CD1c-positive myeloid dendritic cell (primary cell): ENCODE measurements at regions not wholly inside any gene's neighbourhood (a gene's known extent, or its start where the extent isn't known, plus 50 kb on each side); places are given as distances from the start of the nearest gene placed in this dataset.

Experiments used
- DNase-seq: peaks from one replicate; pipeline ENCODE4 v3.0.0-alpha.2; 2016; ENCODE audit errors: extremely low spot score

DNA sequence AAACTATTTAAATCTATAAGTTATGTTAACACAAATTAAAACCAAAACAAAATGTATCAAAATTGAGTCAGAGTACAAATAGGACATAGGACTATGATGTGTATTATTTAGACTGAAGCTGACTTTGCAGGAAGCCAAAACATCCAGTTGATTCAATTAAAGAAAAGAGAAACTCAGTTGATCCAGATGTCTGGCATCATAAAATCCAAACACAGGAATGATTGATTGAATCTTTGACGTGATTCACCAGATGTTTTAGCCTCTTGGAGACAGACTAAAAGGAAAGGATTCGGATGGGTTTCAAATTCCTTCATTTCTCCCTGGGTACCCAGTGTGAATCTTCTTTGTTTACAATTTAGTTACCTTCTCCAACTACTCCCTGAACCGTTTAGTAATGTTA lies 272.9 kb downstream of the IRS1 start:
- DNase-seq = no peak

DNA sequence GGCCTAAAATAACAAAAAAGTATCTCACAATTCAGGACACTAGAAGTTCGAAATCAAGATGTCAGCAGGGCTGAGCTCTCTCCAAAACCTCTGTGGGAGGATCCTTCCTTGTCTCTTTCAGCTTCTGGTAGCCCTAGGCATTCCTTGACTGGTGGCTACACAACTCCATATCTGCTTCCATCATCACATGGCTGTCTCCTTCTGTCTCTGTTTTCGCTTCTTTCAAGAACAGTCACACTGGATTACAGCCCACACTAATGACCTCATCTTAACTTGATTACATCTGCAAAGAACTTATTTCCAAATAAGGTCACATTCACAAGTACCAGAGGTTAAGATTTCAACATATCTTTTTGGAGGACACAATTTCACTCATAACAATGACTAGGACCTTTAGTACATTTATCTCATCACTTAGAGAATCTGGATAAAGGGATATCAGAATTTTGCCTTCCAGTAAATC lies 275.2 kb downstream of the IRS1 start:
- no peak for DNase-seq

DNA sequence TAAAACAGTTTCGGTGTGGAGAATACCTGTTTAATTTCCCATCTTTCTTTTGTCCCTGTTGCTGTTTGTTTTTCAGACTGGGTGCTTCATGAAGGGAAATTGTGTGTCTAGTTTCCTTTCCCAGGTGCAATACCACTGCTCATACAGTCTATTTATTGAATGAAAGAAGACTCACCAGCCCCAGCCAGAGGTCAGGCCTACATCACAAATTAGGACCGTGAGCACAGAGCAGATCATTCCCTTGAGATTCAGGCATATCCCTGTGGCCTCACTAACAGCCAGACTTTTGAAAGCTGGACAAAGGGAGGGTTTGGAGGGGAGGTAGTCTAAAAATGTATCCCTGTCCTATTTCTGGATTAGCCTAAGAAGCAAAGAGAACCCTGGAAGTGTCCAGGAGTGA lies 278.9 kb downstream of the IRS1 start:
- DNase-seq = no peak

DNA sequence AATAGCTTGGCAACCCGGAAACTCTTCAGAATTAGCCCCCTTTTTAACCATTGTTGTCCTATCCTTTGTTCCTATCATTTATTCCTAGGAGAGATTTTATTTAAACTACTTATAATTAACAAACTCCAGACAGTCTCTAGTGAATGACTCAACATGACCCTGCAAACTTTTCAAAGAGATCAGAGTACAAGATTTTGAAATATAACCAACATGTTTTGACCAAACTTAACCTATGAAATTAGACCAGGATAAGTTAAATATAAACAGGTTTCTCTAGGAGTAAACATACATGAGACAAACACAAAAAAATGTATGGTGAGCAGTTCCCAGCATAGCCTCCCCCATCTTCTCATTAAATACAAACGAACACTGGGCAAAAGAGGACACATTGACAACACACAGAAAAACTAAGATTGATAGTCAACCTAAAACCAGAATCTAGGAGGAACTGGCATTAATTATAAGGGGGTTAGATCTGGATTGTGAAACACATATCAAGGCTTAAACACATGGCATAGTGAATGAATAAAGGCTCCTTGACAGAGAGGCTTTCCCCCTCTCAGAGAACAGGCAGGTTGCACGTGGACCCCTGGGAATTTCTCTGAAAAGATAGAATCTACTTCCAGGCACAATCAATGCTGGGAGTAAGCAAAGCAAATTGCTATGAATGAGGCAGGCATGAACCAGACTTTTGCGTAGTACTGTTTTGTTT lies 284.1 kb downstream of the IRS1 start:
- DNase-seq = no peak

DNA sequence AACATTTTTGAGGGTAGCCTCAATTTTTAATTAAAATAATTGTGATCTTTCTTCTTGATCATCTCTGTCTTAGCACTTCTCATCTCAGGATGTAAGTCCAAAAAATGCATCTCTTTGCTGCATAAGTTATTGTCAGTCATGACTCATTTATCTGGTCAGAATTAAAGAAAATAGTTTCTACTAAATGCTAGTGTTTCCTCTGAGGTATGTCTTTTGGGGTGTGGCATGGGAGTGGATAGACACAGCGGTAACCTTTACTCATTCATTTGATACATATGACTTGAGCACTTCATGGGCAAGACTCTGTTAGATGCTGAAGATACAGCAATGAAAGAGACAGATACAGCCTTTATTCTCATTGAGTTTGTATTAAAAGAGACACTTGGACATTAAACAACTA lies 284.7 kb downstream of the IRS1 start:
- DNase-seq = no peak

DNA sequence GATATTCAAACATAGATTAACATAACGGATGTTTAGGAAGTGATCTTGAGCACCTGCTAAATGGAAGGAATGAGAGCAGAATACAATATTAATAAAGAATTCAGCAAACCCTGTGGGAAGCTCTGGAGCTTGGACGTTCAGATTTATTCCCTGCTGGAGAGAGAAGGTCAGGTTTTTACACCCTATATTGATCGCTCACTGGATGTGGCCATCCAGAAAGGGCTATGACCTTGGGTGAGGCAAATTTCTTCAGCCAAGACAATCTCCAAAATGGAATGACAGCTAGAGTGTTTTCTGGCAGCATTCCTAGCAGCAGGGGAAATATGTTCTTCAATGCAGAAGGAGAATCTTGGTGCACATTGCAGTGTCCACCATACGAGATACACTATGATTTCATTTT lies 288.3 kb downstream of the IRS1 start:
- no peak for DNase-seq

DNA sequence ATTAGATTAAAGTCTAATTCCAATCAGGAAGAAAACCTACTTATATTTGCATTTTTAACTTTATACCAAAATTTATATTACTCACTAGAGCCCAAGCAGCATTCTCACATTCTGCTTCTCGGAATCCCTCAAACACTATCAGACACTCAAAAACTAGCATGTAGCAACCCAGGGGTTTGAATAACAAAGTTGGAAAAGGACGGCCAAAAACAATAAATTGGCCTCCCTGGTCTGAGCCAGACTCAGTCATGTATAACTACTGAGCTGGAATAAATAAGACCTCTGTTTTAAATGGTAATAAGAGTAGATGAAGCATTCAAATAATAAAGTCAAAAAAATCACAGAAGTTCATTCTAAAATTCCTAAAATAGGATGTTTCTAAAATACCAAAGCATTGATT lies 290.9 kb downstream of the IRS1 start:
- no peak for DNase-seq

DNA sequence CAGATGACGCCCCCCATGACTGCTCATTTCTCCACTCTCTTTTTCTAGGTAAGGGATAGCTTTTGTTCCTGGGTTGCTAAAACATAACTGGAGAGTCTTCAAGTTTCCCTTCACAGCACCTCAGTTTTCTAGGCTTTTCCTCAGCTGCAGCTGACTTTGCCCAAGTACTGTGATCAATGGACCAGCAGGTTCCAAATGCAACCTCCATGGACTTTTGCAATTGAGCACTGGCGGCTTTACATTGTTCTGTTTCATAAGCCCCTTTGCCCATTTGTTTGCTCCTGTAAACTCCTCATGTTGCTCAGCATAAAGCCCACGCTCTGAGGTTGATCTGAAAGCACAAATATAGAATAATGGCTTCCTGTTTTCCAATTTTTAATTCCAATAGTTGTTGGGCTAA lies 291.6 kb downstream of the IRS1 start:
- no peak for DNase-seq

DNA sequence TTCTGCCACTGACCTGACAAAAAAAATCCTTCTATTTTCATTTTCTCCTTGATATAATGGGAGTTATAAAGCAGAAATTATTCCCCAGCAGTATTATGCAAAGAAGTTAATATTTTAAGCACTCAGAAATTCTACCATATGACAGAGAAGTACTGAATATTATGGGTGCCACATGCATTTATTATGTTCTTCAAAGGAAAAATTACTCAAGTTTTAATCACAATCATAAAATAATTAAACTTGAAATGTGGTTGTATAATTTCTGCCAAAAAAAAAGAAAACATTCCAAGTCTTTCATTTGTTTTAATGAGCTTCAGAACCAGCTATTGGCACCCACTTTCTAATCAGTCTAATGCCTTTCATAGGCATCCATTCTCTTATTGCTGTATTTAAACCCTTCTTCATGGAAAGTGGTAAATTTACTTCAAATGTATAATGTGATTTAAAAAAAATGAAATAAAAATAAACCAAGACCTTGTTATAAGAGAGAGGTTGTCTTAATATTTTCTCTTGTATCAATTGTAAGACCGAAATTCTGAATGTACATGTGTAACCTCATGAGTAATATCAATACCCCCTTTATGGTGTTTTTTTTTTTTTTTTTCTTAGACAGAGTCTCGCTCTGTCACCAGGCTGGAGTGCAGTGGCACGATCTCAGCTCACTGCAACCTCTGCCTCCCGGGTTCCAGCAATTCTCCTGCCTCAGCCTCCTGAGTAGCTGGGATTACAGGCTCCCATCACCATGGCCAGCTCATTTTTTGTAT lies 302.3 kb downstream of the IRS1 start:
- no peak for DNase-seq

DNA sequence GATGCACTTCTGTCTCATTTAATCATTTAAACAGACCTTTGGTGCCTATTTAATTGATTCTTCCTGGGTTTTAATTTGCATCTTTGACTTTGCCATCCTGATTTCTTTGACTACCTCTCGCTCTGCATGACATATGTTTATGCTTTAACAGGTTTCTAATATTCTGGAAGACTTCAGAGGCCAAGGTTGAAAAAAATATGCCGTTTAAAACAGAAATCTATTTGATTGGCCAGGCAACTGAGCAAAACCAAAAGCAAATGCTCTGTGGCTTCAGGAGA lies 303.4 kb downstream of the IRS1 start:
- no peak for DNase-seq

DNA sequence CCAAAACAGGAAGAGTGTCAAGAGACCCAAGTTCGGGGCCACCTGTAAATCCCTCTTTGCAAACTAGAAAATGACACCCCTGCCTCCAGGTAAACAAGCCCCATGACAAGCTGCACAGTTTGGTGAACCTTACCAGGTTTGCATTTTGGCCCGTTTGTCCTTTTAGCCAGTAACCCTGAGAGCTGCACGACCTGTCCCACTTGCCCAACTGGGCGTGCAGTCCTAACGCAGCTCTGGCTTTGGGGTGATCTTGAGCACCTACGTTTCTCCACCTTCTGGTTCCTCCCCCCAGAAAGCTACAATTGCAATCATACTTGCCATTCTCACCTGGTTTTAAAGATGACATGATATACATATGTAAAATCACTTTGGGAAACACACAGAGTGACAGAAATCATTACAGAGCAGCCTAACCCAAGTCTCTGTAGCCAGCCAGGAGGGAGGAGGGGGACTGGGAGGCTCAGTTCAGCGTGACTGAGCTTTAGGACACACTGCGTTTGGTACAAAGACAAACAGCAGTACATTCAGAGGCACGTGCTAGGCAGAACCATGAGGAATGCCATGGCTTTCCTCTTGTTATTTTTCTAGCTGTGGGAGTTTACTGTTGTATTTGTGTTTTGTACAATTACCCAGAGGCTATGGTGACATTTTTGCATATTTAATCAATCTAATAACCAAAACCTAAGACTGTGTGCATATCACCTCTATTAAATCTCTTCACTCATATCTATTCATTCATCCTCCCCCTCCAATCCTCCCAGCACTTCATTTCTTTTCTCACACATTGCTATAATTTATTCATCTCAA lies 304.0 kb downstream of the IRS1 start:
- DNase-seq = no peak

DNA sequence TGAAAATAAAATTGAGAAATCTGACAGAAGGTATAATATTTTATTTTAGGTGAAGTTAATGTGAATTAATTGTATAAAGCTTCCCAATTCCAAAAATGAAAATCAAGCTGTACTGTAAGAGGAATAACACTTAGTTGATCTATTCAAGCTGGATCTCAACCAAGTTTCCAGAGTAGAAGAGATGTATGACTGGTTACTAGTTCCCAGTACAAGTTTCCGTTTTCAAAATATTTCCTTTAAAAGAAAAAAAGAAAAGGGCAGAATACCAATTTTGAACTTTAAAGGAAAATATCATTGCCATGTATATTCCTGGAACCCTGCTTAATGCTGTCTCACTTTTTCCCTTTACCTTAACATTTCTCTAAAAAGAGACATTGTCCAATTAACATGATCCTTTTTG lies 308.5 kb downstream of the IRS1 start:
- no peak for DNase-seq

DNA sequence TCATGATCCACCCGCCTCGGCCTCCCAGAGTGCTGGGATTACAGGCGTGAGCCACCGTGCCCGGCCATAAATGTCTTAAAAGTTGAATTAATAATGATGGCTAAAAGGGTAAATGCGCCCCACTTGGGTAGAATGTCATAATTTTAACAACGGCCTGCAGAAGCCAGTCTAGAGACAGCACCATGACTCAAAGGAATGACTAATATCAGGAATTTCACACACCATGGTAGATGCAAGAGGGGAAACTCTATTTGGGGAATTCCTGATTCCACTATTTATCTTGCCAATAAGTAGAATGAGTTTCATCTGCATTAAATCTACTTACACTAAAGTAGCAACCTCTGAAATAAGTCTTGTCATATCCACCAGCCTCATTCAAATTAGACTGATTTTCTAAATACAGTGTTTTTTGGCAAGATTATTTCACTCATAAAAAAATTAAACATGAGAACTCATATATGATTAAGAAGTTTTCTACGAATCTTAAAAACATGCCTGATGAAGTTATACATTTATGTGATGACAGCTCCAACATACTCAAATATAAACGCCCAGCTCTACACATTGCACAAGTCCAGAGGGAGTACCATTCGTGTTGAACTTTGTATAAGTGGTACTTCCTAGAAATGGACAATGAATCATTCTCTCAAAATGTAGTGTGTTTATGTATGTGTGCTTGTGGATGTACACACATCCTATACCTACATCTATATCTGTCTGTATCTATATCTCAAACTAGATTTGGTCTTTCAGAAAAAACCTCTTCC lies 309.7 kb downstream of the IRS1 start:
- DNase-seq = no peak

DNA sequence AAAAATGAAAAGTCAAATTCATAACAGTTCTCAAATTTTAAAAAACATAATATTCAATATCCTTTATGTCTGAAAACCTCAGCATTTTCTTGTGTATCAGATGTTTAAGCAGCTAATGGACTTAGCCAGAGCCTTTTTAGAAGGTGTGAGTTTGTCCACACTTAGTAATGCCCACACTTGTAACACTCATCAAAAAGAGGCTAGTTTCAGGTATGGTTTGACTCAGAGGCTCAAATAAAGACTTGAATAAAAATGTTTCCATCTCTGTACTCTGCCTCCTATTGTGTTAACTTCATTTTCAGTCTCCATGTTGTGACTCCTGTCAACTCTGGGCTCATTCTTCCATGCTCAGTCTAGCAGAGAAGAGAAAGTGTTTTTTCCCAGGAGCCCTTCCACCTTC lies 311.6 kb downstream of the IRS1 start:
- DNase-seq = no peak

DNA sequence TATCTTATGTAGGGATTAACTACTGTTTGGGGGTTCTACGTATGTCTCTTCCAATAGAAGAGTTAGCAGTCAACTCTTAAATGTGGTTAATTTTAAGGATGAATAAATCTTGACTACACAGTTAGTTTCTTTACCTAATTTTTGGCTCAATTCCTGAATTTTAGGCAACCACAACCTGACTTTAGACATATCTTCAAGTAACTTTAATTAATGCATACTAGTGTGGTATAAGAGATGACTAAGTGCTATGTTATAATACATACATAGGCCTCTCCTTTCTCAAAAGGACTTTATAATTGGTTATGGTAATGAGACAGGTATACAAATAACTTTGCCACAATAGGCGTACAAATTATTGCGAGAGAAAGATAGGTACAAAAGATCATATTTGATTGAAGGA lies 312.0 kb downstream of the IRS1 start:
- DNase-seq = no peak

DNA sequence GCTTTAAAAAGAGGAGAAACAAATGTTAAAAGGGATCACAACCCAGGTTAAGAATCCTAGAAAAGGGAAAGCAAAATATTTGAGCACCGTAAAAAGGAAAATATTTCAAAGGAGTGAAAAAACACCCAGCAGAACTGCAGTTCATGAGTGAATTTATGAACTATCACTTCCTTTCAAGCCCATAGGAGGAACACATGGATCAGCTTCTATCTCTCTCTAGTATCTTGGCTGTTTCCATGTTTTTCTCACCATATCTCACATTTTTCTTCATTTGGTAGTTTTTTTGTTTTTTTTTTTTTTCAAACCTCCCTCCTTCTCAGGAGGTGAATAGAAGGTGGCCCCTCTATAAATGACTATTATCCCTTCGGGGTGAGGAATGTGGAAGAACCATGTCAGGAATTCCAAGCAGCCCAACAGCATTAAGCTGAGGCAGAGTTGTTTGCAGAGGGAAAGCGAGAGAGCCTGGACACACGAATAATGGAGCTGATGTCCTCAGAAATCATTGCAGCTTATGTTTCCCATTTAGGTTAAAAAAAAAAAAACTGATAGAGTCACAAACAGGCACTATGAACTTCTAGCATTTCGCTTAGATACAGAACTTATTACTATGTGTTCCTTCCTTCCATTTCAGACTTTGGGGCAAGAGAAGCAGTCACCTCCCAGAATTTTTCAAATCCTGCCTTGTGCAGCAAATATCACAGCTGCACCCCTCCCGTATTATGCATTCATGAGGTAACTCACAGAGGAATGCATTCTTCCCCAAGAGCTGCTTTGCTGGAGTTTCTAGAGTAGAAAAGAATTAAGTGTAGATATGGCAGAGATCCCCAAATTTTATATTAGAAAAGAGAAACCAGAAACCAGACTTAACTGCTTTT lies 315.6 kb downstream of the IRS1 start:
- DNase-seq = no peak

DNA sequence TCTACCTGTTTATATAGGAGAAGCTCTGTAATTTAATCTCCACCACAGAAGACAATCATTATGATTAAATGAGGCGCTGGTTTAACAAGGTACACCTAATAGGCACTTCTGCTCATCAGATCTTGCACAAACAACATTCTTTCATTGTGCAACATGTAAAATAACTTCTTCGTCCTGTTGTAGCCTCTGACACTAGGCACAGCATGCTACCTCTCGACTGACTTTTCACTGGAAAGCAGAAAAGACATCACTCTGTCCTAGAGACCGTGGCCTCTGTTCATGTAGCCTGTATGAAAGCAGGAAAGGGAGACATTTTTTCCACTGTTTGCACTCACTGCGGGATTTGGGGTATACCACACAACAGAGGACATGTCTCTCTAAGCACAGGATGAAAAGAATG lies 316.5 kb downstream of the IRS1 start:
- no peak for DNase-seq

DNA sequence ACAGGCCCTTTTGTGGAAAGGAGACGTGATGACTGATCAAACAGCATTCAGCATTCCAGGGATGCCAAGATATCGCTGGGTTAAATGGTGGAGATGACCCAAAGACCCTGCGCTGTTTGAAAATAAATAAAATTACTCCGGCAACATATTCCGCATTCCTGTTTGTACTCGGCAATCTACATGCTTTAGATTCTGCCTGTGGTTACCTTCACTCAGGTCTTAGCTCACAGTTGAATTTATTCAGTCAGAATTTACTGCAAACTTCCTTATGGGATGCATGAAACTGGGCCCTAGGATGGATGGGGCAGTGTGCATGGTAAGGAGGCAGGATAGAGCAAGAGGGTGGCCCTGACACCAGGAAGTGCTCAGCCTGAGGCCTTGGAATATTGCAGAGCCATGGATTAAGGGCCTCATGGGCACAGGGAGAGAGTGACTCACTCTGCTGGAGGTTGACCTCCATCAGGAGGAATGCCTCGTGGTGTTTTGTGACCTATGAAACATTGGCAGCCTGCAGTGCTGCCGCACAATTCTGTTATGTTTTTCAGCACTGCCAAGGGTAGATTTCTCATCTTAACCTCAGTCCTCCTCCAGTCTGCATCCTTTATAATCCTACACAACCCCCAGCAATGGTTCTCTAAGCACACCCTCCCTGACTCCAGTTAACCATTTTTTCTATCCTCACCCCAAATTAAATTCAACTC lies 321.4 kb downstream of the IRS1 start:
- DNase-seq = no peak

DNA sequence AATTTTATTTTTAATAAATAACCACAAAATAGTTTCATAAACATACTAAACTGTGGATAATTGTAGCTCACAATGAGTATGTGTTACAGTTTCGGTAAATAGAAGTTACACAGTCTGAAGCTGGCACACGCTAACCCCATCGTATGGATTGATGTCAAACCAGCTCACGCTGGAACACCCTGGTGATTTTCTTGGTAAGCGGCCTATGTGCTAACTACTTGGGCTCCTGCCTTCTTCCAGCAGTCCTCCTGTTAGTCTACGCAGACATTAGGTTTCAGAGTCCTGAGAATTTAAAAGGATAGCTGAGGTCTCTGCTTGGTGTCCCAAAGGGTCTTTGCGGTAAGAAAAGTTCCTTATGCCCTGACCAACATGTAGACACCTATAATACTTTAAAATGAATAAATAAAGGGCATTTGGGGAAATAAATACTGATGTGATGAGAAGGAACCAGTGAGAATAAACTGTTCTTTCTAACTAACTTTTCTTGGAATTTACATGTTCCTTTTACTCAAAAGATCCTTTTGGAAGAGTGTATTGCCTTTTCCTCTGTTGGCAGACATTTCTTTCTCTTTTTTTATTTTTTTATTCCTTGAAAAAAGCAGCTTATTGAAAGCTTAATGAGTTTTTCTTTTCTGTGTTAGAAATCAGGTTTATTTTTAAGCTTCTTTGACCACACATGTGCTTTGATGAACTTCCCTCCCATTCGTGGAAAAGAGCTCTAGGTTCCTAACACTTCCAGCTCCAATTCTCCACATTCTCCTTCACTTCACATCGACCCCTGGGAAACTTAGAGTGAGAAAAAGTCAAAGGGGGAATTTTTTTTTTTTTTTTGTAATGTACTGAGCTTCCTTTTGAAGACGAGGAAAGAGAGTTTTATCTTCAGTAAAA lies 322.2 kb downstream of the IRS1 start:
- DNase-seq = no peak

DNA sequence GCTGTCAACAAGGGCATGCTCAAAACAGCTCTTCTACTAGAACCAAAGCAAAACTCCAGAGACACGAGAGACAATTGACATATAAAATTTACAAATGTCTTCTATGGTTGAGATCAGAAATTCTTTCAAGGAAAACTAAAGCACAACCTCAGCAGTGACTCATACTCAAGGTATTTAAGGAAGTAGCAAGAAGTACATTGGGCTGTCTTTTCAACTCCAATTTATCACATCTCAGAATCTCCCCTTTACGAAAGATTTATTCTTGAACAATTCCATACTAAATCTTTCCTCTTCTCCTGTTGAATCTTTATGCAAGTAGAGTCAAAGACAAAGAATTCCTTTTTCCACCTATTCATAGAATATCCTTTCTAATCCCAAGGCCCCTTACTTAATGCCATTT lies 324.0 kb downstream of the IRS1 start:
- DNase-seq = no peak
